IPS-20b (cell line): ENCODE measurements at regions not wholly inside any gene's neighbourhood (a gene's known extent, or its start where the extent isn't known, plus 50 kb on each side); places are given as distances from the start of the nearest gene placed in this dataset.
"Not testable (repeated sequence)": the region's sequence is repeated elsewhere in the genome, so short reads cannot be mapped to it uniquely, and the experiment has no call there.

Experiments
- H3K27ac ChIP-seq: one replicate; pipeline ENCODE4 v1.5.1; 2013; ENCODE audit warnings: low read length
- H3K27me3 ChIP-seq: 2 replicates; pipeline ENCODE4 v1.6.1; 2013; ENCODE audit warnings: mild to moderate bottlenecking, low read length, inconsistent platforms; ENCODE audit not compliant: insufficient read depth
- H3K36me3 ChIP-seq: 2 replicates; pipeline ENCODE4 v1.6.1; 2013; ENCODE audit warnings: low read depth, mild to moderate bottlenecking, inconsistent platforms, low read length, moderate library complexity; ENCODE audit not compliant: insufficient read depth
- H3K4me1 ChIP-seq: 2 replicates; pipeline ENCODE4 v1.6.1; 2013; ENCODE audit warnings: mild to moderate bottlenecking, control low read depth, inconsistent platforms, low read length, moderate library complexity; ENCODE audit not compliant: insufficient read depth
- H3K4me3 ChIP-seq: 2 replicates; pipeline ENCODE4 v1.5.1; 2013; ENCODE audit warnings: mild to moderate bottlenecking, low read length, inconsistent platforms
- H3K9ac ChIP-seq: 2 replicates; pipeline ENCODE4 v1.6.1; 2013; ENCODE audit warnings: low read depth, mild to moderate bottlenecking, inconsistent platforms, low read length, moderate library complexity
- H3K9me3 ChIP-seq: 2 replicates; pipeline ENCODE4 v1.6.1; 2013; ENCODE audit warnings: mild to moderate bottlenecking, low read depth, low read length, inconsistent platforms; ENCODE audit not compliant: insufficient read depth

DNA sequence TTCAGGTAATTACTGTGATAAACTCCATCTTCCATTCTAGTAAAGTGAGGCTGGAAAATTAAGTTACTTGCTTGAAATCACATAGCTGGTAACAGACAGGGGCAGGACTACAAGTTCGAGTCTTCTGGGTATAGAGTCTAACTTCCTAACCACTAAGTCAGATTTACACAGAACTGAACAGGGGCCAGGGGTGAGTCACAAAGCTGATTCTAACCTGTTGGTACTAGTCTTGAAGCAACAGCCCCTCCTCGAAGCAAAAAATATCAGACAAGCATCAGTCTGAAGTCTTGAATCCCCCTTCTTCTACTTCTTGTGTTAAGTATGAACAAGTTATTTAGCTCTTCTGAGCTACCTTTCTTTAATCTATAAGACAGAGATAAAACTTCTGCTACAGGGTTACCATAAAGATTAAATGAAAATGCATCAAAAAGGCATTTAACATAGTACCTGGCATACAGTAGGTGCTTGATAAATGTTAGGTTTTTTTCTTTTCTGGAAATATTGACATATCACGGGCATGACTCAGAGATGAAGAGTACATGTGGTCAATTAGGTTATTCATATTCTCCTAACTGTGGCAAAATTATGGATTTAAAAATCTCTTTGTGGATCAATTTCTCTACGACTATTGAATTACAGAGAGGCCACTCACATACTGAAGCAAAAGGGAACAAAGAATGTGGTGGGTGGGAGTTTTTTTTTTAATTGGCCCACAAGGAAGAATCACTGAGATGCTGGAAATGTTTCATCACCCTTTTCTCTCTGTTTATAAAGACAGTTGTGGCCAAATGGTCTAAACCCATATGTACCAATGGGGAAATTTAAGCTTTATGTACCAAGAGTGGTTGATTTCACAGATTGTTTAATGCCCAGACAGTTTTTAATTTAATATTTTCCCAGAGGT is 266.9 kb upstream of the DYNLRB2 start:
- Histone ChIP-seq H3K27ac (no peak overlapping the region), H3K9ac (no peak overlapping the region), H3K9me3 (no peaks in the 10 kb centered on the region), H3K4me1 (no peaks in the 10 kb centered on the region), H3K4me3 (no peak overlapping the region), H3K27me3 (no peaks in the 10 kb centered on the region), H3K36me3 (no peaks in the 10 kb centered on the region)

DNA sequence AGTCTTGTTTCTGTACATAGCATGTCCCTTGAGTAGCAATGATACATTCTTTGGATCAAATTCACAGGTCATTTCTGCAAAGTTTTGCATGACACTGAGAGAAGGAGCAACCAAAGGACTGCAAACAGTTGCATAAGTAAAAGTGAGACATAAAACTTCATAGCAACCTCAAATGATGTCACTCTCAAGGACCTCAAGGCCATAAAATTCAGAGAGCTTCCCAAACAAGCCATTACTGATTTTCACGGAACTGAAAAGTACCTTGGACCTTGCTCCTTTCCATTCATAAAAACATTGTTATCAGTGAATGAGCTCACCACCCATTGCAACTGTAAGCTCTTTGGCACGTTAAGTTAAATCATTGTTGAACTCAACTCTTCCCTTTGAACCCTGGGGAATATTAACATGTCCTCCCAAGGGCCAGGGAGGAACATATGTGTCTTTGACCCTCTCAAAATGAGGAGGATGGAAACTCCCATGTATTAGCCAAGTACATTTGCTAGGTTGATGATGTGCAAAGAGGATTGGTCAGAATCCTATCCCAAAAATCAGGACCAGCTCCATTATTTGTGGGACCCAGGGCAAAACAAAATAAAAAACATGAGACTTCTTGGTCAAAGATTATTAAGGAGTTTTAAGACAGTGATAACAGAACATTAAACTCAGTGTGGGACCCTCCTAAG is 275.0 kb upstream of the DYNLRB2 start:
- Histone ChIP-seq H3K4me1 (no peaks in the 10 kb centered on the region), H3K27ac (no peak overlapping the region), H3K9ac (no peak overlapping the region), H3K9me3 (no peaks in the 10 kb centered on the region), H3K4me3 (no peak overlapping the region), H3K27me3 (no peaks in the 10 kb centered on the region), H3K36me3 (no peaks in the 10 kb centered on the region)

GRCh38 chr16:80263848-80264694 is 276.7 kb upstream of the DYNLRB2 start:
- Histone ChIP-seq H3K9ac (no peak overlapping the region), H3K27me3 (no peaks in the 10 kb centered on the region), H3K4me3 (no peak overlapping the region), H3K36me3 (no peaks in the 10 kb centered on the region), H3K9me3 (no peaks in the 10 kb centered on the region), H3K4me1 (peaks cover 3% of the 10 kb centered on the region; the same call in 1 of the 2 replicates), H3K27ac (no peak overlapping the region)

- Histone ChIP-seq H3K27me3 (no peaks in the 10 kb centered on the region), H3K9me3 (no peaks in the 10 kb centered on the region), H3K4me3 (no peak overlapping the region), H3K27ac (no peak overlapping the region), H3K4me1 (peaks cover 3% of the 10 kb centered on the region; the same call in 1 of the 2 replicates), H3K9ac (no peak overlapping the region), H3K36me3 (no peaks in the 10 kb centered on the region)
These were observed 277.5 kb upstream of the DYNLRB2 start for GRCh38 chr16:80263181-80263823.

- H3K4me1 ChIP-seq = peaks cover 3% of the 10 kb centered on the region; the same call in 1 of the 2 replicates
- H3K4me3 ChIP-seq = no peak overlapping the region
- H3K36me3 ChIP-seq = no peaks in the 10 kb centered on the region
- no peak overlapping the region for H3K27ac ChIP-seq
- H3K9me3 ChIP-seq = no peaks in the 10 kb centered on the region
- no peaks in the 10 kb centered on the region for H3K27me3 ChIP-seq
- no peak overlapping the region for H3K9ac ChIP-seq
These were observed 279.9 kb upstream of the DYNLRB2 start for GRCh38 chr16:80260906-80261311.

- H3K27ac ChIP-seq = no peak overlapping the region
- H3K27me3 ChIP-seq = no peaks in the 10 kb centered on the region
- H3K4me1 ChIP-seq = peaks cover 3% of the 10 kb centered on the region; the same call in 1 of the 2 replicates
- no peaks in the 10 kb centered on the region for H3K36me3 ChIP-seq
- no peak overlapping the region for H3K9ac ChIP-seq
- H3K9me3 ChIP-seq = no peaks in the 10 kb centered on the region
- H3K4me3 ChIP-seq = no peak overlapping the region
These were observed 281.4 kb upstream of the DYNLRB2 start for GRCh38 chr16:80259290-80259805.

GRCh38 chr16:80258407-80258806 is 282.4 kb upstream of the DYNLRB2 start:
- Histone ChIP-seq H3K27me3 (no peaks in the 10 kb centered on the region), H3K27ac (no peak overlapping the region), H3K36me3 (no peaks in the 10 kb centered on the region), H3K4me3 (no peak overlapping the region), H3K4me1 (peaks cover 3% of the 10 kb centered on the region; the same call in 1 of the 2 replicates), H3K9me3 (no peaks in the 10 kb centered on the region), H3K9ac (no peak overlapping the region)

DNA sequence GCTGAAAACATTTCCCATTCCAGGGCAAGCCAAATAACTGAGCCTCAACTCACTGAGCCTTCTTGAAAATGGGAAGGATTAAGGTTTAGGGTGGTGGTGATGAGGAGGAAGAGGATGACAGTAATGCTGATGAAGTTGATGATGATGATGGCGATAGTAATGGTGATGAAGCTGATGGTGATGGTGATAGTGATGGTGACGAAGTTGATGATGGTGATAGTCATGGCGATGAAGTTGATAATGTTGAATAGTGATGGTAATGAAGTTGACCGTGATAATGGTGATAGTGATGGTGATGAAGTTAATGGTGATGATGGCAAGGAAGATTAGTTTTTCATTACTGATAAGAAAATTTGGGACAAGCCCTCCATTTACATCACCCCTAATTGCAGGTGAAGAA is 285.8 kb upstream of the DYNLRB2 start:
- Histone ChIP-seq H3K4me1 (peaks cover 3% of the 10 kb centered on the region; the same call in 1 of the 2 replicates), H3K9ac (no peak overlapping the region), H3K9me3 (no peaks in the 10 kb centered on the region), H3K27me3 (no peaks in the 10 kb centered on the region), H3K27ac (no peak overlapping the region), H3K4me3 (no peak overlapping the region), H3K36me3 (no peaks in the 10 kb centered on the region)

GRCh38 chr16:80253741-80254140 is 287.1 kb upstream of the DYNLRB2 start:
- no peak overlapping the region for H3K4me3 ChIP-seq
- H3K36me3 ChIP-seq = no peaks in the 10 kb centered on the region
- H3K9ac ChIP-seq = no peak overlapping the region
- no peaks in the 10 kb centered on the region for H3K27me3 ChIP-seq
- H3K4me1 ChIP-seq = no peaks in the 10 kb centered on the region
- H3K27ac ChIP-seq = no peak overlapping the region
- no peaks in the 10 kb centered on the region for H3K9me3 ChIP-seq

DNA sequence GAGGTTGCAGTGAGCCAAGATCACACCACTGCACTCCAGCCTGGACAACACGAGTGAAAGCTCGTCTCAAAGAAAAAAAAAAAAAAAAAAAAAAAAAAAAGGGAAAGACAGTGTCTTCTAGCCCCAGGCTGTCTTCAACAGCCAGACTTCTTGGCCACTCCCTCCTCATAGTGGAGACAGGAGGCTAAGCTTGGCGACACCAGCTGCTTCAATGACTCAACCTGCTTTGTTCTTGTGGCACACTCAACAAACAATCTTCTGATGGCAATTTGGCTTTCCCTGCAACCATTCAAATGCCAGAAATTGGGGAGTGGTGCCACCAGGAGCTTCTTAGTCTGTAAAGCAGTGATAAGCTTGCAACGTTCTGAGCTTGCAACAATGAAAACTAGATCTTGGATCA is 290.4 kb upstream of the DYNLRB2 start:
- H3K4me1 ChIP-seq = no peaks in the 10 kb centered on the region
- H3K9ac ChIP-seq = no peak overlapping the region
- no peak overlapping the region for H3K4me3 ChIP-seq
- H3K27me3 ChIP-seq = no peaks in the 10 kb centered on the region
- no peaks in the 10 kb centered on the region for H3K9me3 ChIP-seq
- no peak overlapping the region for H3K27ac ChIP-seq
- H3K36me3 ChIP-seq = no peaks in the 10 kb centered on the region

GRCh38 chr16:80243303-80243702 is 297.5 kb upstream of the DYNLRB2 start:
- not testable (repeated sequence) for H3K27me3 ChIP-seq, H3K4me3 ChIP-seq

More at GRCh38 chr16:80243303-80243702, 297.5 kb upstream of the DYNLRB2 start:
- not testable (repeated sequence) for H3K9ac ChIP-seq, H3K27ac ChIP-seq, H3K36me3 ChIP-seq, H3K4me1 ChIP-seq
- peaks cover 13% of the 10 kb centered on the region for H3K9me3 ChIP-seq
